ENCODE measurements at regions not wholly inside any gene's neighbourhood (a gene's known extent, or its start where the extent isn't known, plus 50 kb on each side); places are given as distances from the start of the nearest gene placed in this dataset.
A peak's percentile ranks its signal among the peaks of the same experiment; 100 is the strongest.
"Not testable (repeated sequence)": the region's sequence is repeated elsewhere in the genome, so short reads cannot be mapped to it uniquely, and the experiment has no call there.

DNA sequence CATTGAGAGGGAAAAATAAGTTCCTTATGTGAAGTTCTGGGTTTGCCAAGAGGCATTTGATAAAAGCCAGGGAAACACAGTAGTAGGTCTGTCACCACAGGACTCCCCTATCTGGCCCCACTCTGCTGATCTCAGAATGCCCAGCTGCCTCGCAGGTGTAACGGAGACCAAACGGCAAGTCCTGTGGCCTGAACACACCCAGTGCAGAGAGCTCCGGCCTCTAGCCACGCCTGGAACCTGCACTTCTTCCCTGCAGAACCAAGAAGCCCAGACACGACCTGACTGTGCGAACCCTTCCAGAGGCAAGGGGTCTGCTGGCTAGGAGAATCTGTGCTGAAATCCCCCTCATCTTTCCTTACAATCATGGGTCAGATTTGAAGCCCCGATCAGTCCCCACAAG, 432.8 kb upstream of the B3GAT1 start:
- DNase-seq (ENCODE audit: low read depth in 1 of 2, low spot score in 1 of 2), result no peak
- no peak for TF ChIP-seq JUND (IDR thresholded peaks at IDR 0.05; ENCODE audit: low read depth)
- in situ Hi-C loops (cut with HindIII; ENCODE audit: low pct_unique_long_range_greater_than_20kb, low sequenced_read_pairs), result no loop called here

DNA sequence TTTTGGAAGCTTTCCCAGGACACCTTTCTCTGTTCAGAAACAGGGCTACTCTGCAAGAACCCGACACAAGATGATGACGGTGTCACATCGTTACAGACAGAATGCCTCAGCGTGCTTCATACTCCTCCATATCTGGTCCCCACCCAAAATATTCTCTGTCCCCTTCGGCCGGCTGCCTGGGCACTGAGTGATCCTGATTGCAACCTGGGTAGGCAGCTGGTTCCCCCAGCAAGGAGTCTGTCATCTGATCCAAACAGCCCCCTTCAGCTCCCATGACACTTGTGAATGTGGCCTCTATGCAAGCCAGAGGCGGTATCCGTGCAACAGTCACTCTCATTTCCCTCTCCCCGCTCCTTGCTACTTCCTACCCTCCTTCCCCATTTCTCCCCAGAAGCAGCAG, 431.7 kb upstream of the B3GAT1 start:
- in situ Hi-C loops (cut with HindIII; ENCODE audit: low pct_unique_long_range_greater_than_20kb, low sequenced_read_pairs), result no loop called here
- no peak for TF ChIP-seq JUND (IDR thresholded peaks at IDR 0.05; ENCODE audit: low read depth)
- no peak for DNase-seq (ENCODE audit: low read depth in 1 of 2, low spot score in 1 of 2)

DNA sequence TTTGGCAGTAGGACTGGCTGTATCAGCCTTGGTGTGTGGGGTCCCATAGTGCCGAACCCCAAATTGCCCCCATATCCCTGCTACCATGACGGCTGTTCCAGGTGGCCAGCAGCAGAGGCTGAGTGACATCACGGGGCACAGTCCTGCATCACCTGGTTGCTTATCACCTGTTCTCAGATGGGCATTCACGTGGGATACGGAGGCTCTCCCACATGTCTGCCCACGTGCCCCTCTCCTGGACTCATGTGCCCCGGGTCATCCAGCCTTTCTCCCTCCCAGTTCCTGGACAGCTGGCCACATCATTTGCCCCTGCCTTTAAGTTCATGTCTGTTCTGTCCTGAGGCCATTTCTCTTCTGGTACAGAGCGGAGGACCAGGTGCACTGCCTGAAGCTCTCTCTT, 431.0 kb upstream of the B3GAT1 start:
- DNase-seq (ENCODE audit: low read depth in 1 of 2, low spot score in 1 of 2), result no peak
- in situ Hi-C loops (cut with HindIII; ENCODE audit: low pct_unique_long_range_greater_than_20kb, low sequenced_read_pairs), result no loop called here
- TF ChIP-seq JUND (IDR thresholded peaks at IDR 0.05; ENCODE audit: low read depth), result no peak

DNA sequence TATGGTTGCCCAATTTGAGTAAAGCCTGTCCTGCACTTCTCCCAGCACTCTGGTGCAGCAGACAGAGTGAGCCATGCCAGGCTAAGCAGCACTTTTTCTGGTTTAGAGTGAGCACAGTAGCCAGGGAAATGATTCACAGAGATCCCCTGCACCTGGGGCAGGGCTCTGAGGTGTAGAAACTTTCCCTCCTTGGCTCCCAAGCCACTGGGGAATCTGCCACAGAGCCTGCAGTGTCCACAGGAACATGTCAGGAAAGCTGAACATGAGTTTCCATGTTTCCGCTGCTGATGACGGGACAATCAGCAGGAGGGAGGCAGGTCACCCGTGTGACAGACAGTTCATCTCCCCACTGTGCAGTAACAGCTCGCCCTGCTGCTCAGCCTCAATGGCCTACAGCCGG, 429.9 kb upstream of the B3GAT1 start:
- no peak for TF ChIP-seq JUND (IDR thresholded peaks at IDR 0.05; ENCODE audit: low read depth)
- in situ Hi-C loops (cut with HindIII; ENCODE audit: low pct_unique_long_range_greater_than_20kb, low sequenced_read_pairs), result no loop called here
- DNase-seq (ENCODE audit: low read depth in 1 of 2, low spot score in 1 of 2), result no peak

DNA sequence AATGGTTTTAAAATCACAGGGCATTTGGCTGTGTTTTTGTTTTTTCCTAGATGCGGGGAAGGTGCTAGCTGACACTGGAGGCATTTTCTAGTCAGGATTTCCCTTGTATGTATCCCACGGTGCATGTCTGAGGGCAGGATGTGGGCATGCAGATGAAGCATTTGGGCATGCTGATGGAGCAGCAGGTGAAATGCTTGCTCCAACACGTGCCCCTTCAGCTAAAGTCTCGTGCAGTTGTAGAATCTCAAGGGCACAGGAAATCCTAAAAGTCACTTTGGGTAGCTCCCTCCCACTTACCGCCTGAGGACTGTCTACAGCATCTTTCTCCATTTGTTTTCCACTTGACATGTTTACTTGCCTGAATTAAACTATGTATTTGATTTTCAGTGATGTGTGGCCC, 429.4 kb upstream of the B3GAT1 start:
- in situ Hi-C loops (cut with HindIII; ENCODE audit: low pct_unique_long_range_greater_than_20kb, low sequenced_read_pairs), result no loop called here
- no peak for TF ChIP-seq JUND (IDR thresholded peaks at IDR 0.05; ENCODE audit: low read depth)
- DNase-seq (ENCODE audit: low read depth in 1 of 2, low spot score in 1 of 2), result no peak

DNA sequence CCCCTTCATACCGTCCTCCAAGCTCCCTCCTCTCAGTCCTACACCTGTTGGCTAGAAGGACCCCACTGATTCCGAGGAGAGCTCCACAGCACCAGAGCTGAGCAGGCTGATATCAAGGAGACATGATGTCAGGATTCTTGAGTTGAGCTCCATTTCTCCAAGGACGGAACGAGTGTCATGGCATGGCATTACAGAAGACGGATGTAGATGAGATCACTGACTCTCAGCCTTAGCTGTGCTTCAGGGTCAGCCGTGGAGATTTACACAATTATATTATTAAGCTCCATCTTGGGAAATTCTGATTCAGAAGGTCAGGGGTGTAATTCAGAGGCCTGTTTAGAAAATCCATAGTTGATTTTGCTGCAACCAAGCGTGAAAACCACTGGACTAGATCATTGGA, 428.9 kb upstream of the B3GAT1 start:
- in situ Hi-C loops (cut with HindIII; ENCODE audit: low pct_unique_long_range_greater_than_20kb, low sequenced_read_pairs), result no loop called here
- TF ChIP-seq JUND (IDR thresholded peaks at IDR 0.05; ENCODE audit: low read depth), result no peak
- DNase-seq (ENCODE audit: low read depth in 1 of 2, low spot score in 1 of 2), result no peak

DNA sequence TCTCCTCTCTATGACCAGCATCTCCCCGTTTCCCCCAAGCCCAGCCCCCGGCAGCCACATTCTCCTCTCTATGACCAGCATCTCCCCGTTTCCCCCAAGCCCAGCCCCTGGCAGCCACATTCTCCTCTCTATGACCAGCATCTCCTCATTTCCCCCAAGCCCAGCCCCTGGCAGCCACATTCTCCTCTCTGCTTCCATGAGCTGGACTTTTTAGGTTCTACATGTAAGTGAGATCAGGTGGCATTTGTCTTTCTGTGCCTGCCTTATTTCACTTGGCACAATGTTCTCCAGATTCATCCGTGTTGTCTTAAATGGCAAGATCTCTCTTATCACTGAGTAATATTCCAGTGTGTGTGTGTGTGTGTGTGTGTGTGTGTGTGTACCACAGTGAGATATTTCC, 428.1 kb upstream of the B3GAT1 start:
- DNase-seq (ENCODE audit: low read depth in 1 of 2, low spot score in 1 of 2); in situ Hi-C loops (cut with HindIII; ENCODE audit: low pct_unique_long_range_greater_than_20kb, low sequenced_read_pairs): not testable (repeated sequence)

DNA sequence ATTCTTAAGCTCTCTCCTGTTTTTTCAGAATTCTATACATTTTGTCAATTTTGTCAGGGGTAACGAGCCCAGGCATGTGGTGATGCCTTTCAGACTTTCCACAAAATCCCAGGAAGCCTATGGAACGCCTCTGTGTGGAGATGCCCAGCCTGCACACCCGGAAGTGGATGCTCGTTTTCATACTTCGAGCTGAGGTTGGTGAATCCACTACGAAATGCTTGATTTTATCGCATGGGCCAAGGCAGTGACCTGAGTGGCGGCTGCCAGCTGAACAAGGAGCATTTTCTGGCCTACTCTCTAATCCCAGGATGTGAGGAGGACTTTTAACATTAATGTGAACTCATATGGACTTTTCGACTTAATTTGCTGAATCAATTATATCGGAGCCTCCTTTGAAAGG, 426.7 kb upstream of the B3GAT1 start:
- in situ Hi-C loops (cut with HindIII; ENCODE audit: low pct_unique_long_range_greater_than_20kb, low sequenced_read_pairs), result no loop called here
- DNase-seq (ENCODE audit: low read depth in 1 of 2, low spot score in 1 of 2), result peak in 1 of 2 experiments; percentile 50
- no peak for TF ChIP-seq JUND (IDR thresholded peaks at IDR 0.05; ENCODE audit: low read depth)

DNA sequence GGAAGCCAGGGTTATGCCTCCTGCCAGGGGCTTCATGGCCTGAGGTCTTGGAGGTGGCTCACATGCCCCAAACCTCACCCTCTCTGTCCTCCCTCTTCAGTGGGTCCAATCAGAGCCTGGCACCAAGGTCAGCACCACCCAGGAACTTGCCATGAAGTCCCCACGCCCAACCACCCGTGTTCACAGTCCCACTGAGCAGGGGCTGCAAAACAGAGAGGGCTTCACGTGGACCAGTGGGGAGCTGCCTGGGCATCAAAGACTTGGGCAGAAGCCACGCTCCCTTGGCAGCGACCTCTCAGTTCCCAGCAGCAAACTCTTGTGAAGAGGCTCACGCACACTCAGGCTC, 425.8 kb upstream of the B3GAT1 start:
- DNase-seq (ENCODE audit: low read depth in 1 of 2, low spot score in 1 of 2), result no peak
- no peak for TF ChIP-seq JUND (IDR thresholded peaks at IDR 0.05; ENCODE audit: low read depth)
- in situ Hi-C loops (cut with HindIII; ENCODE audit: low pct_unique_long_range_greater_than_20kb, low sequenced_read_pairs), result no loop called here

DNA sequence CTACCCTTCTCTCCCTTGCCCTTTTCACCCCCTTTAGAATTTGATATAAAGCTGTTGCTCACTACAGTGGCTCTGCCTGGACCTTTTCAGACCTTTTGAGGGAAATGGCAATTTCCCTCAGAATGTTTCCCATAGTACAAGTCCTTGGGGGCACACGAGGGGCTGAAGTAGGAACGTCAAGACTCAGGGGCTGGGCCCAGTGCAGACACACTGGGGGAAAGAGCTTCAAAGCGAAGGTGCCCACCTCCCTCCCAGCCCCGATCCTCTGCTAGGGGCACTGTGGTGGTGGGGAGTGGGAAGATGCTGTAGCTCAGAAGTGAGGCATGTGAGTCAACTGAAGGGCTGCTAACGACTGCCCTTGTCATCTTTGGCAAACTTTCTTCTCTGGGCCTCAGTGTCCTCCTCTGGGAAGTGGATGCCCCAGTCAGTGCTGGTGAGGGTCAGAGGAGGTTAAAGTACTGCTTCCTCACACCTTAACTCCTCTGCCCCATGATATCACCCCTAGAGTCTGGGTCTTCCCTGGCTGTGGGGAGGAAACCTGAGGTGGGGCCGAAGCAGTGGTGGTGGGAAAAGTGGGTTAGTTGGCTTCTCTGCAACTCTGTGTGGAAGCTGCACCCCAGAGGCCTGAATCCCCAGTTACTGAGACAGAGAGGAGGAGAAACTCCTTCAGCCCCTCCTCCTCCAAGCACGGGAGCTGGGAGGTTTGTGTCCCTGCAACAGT, 425.3 kb upstream of the B3GAT1 start:
- in situ Hi-C loops (cut with HindIII; ENCODE audit: low pct_unique_long_range_greater_than_20kb, low sequenced_read_pairs), result no loop called here
- no peak for DNase-seq (ENCODE audit: low read depth in 1 of 2, low spot score in 1 of 2)
- TF ChIP-seq JUND (IDR thresholded peaks at IDR 0.05; ENCODE audit: low read depth), result no peak

DNA sequence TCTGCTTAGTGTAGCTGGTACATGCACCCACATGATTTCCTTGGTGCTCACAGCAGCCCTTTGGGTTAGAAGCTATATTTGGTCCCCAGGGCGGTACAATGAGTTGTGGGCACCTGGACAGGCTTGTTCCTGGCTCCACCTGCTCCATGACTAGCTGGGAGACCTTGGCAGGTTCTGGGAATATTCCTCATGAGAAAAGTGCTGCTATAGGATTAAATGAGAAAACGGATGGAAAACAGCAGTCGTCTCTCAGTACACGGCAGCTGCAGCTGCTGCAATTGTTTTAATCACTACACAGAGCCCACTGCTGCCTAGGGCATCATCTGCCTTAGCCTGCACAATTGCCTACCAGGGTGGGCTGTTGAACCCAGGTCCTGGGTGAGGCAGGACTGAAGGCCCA, 424.5 kb upstream of the B3GAT1 start:
- no peak for TF ChIP-seq JUND (IDR thresholded peaks at IDR 0.05; ENCODE audit: low read depth)
- in situ Hi-C loops (cut with HindIII; ENCODE audit: low pct_unique_long_range_greater_than_20kb, low sequenced_read_pairs), result no loop called here
- DNase-seq (ENCODE audit: low read depth in 1 of 2, low spot score in 1 of 2), result no peak

DNA sequence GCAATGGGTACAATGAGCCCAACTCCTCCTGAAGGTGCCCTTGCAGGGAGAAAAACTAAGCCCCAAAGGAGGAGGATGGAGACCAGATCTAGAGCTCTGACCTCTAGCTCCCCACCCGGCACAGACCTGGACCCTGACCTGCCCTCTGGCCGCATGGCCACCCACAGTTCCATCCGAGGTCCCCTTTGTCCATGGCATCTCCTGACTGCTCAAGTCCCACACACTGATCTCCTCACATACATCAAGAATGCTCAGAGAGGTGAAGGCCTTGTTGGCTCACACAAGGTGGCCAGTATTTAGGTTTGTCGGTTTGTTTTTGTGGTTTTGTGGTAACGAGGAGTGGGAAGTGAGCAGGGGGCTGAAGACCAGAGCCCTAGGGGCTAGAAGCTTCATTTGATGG, 423.5 kb upstream of the B3GAT1 start:
- in situ Hi-C loops (cut with HindIII; ENCODE audit: low pct_unique_long_range_greater_than_20kb, low sequenced_read_pairs), result no loop called here
- DNase-seq (ENCODE audit: low read depth in 1 of 2, low spot score in 1 of 2), result no peak
- no peak for TF ChIP-seq JUND (IDR thresholded peaks at IDR 0.05; ENCODE audit: low read depth)

DNA sequence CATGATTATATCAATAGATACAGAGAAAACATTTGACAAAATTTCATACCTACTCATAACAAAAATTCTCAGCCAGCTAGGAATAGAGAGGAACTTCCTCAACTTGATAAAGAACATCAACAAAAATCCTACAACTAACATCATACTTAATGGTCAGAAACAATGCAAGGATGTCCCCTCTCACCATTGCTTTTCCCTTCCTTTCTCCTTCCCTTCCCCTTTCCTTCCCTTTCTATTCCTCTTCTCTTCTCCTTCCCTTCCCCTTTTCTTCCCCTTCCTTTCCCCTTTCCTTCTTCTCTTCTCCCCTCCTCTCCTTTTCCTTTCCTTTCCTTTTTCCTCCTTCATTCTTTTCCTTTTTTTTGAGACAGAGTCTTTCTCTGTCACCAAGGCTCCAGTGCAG, 418.3 kb upstream of the B3GAT1 start:
- no peak for DNase-seq (ENCODE audit: low read depth in 1 of 2, low spot score in 1 of 2)
- TF ChIP-seq JUND (IDR thresholded peaks at IDR 0.05; ENCODE audit: low read depth), result no peak
- in situ Hi-C loops (cut with HindIII; ENCODE audit: low pct_unique_long_range_greater_than_20kb, low sequenced_read_pairs), result no loop called here

DNA sequence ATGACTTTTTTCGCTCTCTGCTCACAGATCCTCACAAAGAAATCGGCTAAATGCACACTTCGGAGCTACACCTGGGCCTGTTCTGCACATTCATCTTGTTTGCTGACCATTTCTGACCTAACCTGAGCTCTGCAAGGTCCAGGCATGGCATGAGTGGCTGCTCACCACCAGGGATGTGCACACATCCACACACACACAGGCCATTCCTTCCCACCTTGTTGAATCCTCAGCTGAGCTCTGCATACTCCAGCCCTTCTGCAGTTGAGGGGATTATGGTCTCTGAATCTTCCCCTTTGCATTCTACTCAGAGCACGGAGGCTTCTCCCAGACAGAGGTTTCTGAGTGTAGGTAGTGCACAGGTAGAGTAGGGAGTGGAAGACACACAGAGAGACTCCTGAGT, 411.9 kb upstream of the B3GAT1 start:
- no peak for TF ChIP-seq JUND (IDR thresholded peaks at IDR 0.05; ENCODE audit: low read depth)
- DNase-seq (ENCODE audit: low read depth in 1 of 2, low spot score in 1 of 2), result no peak
- in situ Hi-C loops (cut with HindIII; ENCODE audit: low pct_unique_long_range_greater_than_20kb, low sequenced_read_pairs), result no loop called here
